ENCODE measurements at regions not wholly inside any gene's neighbourhood (a gene's known extent, or its start where the extent isn't known, plus 50 kb on each side); places are given as distances from the start of the nearest gene placed in this dataset.

DNA sequence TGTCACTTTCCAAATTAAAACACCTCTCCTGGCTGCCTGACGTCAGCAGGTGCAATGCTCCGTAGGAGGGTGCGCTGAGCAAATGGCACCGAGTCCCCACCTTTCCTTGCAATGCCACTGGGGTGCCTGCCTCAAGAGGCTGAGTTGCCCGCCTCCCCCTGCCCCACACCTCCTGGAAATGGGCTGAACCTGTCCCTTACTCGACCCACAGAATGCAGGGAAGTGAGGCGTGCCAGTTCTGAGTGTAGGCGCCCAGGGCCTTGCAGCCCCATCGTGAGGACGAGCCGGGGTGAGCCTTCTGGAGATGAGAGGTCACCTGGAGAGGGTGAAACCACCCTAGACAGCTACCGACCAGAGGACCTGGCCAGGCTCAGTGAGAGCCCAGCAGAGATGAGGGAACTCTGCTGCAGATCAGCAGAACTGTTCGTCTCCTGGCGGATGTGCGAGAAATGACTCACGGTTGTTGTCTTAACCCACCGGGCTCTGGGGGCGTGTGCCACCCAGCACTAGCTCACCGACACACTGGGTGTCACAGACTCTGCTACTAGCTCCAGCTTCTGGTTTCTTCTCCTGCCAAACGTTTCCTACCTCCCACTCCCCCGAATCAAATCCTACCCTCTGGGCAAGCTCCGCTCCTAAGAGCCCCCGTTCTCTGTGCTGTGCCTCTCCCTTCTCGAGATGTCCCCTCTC, 168.7 kb upstream of the HDAC4 start:
- DNase-seq (ENCODE audit: extremely low read depth, low read depth) = no peak

DNA sequence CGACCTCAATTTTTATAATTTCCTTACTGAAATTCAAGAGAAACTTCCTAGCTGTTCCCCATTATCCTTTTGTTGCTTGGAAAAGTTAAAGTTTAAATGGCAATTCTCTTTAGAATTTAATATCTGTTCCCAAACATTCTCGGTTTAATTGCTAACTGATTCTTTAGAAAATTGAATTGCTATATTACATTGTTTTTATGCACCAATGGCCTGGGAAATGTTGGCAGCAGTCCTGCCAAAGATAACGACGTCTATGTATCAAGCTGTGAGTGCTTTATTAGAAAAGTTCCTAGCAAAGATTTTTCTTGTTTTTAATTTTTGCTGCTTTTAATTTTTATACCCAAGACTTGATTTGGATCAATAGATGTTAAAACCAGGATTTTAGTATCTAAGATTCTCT, 167.8 kb upstream of the HDAC4 start:
- no peak for DNase-seq (ENCODE audit: extremely low read depth, low read depth)

DNA sequence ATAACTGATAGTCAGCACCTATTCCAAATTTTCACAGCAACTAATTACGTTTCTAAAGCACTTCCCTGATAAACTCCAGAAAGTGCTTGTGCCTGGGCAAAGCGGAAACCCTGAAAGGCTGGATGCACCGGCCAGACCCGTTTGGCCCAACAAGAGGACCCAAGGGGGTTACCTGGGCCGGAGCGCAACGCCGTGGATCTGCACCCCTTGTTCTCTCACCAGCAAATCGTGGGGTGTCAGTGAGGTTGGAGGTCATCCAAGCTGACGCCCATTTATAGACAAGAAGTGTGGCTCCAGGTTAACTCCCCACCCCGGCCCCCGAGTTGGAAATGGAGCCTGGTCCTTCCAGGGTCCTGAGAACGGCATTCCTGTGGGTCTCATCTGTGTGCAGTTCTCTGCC, 167.0 kb upstream of the HDAC4 start:
- DNase-seq (ENCODE audit: extremely low read depth, low read depth) = no peak

DNA sequence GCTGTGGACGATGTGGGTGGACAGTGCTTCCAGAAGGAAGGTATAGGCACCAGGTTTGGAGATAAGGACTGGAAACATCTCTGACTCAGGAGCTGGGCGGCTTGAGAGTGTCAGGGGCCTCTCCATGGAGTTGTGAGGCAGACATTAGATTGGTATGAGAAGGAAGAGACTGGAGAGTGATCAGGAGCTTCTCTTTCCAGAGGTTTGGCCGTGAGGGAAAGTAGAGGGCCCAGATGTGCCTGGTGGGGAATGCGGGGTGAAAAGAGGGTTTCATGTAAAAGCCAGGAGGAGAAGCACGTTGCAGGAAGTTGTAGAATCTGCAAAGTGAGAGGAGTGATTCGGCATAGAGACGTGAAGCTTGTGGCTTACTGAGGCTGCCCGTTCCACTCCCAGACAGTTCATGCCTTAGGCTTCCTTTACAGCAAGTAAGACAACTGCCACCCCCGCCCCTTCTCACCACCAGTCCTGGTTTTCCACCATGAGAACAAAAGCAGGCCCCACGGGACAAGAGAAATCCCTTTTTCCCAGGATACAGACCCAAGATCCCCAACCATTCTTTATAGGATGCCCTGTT, 166.3 kb upstream of the HDAC4 start:
- DNase-seq (ENCODE audit: extremely low read depth, low read depth) = no peak

DNA sequence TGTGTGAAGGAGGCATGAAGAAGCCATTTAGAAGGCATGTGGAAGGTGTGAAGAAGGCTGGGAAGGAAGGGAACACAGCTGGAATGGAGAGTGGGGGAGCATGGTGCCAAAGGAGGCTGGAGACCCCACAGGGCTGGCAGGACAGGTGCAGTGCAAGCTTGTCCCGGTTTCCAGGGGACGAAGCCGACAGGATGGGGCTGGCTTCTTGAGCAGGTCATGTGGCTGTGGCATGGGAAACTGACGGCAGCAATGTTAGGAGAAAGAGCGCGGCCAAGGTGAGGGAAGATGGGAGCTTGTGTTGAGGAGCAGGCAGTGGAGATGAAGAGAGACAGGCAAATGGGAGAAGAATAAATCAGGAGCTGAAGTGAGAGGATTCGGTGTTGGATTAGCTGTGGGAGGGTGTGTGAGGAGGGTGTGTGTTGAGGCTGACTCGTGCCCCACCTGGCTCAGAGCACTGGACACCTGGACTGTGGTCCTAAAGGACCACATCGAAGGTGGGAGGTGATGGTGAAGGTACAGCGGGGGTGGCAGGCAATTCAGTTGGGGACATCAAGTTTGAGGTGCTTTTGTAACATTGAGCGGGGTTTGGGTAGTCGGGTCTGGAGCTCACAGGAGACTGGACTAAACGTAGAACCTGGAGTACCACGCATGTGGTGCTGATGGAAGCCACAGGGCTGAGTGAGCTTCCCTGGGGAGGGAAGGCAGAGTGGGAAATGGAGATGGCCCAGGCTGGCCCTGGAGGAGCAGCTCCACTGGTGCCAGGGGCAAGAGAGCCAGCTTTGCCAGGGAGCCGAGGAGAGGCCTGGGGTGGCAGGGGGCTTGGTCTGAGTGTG, 165.6 kb upstream of the HDAC4 start:
- DNase-seq (ENCODE audit: extremely low read depth, low read depth) = no peak

DNA sequence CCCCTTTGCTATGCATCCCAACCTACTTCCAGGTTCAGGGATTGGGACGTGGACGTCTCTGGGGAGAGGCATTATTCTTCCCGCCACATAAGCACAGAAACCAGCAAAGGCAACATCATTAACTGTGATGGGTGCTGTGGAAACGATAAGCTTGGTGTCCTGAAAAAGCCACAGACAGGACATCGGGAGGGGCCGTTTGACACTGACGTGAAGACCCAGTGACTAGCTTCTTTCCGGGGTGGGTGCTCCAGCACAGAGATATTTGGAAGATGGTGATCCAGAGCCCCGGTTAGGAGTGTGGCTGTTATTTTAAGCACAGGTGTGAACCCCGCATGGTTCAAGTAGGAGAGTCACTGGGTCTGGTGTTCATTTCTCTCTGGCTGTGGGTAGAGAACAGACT, 163.8 kb upstream of the HDAC4 start:
- DNase-seq (ENCODE audit: extremely low read depth, low read depth) = no peak

DNA sequence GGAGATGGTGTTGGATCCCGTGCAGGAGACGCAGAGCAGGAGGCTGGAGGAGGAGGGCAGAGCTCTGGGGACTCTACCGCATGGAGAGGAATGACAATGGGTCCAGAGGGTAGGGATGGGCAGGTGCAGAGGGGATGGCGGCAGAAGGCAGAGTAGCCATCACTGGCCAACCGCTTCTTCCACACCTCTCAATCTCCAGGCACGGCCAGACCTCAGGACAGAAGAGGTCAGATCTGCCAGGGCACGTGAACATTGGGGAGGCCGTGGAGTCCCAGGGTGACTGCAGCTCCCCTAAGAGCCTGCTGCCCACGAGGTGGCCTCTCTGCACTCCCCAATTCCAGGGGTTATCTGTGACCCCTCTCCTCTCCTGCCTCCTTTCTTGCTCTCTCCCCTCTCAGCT, 162.7 kb upstream of the HDAC4 start:
- no peak for DNase-seq (ENCODE audit: extremely low read depth, low read depth)

DNA sequence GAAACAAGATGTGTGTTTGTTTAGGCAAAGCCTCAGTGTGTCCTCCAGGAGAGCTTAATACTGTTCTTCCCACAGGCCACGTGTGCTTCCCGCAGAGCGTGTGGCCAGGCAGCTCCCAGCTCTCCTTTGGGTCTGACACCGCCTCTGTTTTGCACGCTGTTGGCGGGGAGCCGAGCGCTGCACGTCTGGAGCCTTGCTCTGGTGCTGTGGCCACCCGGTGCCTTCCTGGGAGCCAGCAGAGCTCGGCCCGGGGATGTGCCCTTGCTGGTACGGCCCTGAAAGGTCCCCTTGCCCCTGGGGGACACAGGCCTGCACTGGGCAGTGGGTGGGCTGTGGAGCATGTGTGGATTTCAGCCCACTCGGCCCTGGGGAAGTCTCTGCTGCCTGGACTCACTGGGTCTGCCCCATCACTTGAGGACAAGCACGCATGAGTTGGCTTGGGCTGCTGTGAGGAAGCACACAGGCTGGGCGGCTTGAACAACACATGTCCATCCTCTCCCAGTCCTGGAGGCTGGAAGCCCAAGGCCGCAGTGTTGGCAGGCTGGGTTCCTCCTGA, 160.7 kb upstream of the HDAC4 start:
- no peak for DNase-seq (ENCODE audit: extremely low read depth, low read depth)

DNA sequence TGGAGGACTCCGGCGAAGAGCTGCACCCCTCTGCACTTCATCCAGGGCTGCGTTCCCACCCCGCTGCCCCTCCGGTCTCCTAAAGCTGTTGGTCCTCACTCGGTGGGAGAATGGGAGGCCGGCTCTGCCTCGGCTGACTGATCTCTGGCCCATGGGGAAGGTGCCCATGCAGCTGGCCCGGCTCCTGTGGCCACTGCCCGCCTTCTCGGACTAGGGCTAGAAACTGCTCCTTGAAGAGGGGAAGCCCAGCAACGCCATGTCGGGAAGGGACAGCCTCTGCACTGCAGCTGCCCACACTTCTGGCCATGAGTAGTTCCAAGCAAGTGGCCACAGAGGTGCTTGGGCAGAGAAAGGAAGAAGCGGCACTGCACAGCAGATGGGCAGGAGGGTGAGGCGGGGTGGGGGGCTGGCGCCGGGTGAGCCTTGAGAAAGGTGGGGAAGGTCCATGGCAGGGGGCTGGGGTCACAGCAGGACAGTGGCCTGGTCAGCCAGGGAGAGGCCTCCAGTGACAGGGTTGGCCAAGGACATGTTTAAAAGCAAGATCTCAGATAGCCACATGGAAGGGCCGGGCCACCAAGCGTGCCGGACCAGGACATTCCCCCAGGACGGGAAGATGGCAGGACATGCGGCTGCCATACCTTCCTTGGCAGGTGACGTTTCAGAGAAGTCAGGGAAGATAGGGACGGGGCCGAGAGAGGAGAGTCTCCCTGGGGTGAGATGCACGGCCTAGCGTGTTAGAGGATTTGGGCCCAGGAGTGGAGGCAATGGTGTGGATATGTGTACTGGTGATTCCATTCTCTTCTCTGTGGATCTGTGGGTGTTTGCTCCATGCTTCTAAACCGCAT, 158.8 kb upstream of the HDAC4 start:
- no peak for DNase-seq (ENCODE audit: extremely low read depth, low read depth)

DNA sequence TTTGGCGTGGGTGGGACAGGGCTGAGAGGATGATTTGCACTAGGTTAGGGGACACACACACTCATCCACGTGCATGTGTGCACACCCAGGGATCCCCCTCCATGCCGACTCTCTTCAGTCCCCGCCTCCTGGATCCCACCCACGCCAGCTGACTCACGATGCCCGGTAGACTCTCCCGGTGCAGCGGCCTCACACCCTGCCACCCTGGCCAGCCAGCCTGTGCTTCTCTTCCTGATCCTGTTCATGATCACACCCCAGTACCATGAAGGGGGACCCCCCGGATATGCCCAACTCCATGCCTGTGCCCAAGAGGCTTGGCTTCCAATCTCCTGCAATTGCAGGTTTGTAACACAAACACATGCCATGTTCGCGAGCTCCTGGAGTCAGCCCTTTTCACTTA, 157.8 kb upstream of the HDAC4 start:
- DNase-seq (ENCODE audit: extremely low read depth, low read depth) = no peak

DNA sequence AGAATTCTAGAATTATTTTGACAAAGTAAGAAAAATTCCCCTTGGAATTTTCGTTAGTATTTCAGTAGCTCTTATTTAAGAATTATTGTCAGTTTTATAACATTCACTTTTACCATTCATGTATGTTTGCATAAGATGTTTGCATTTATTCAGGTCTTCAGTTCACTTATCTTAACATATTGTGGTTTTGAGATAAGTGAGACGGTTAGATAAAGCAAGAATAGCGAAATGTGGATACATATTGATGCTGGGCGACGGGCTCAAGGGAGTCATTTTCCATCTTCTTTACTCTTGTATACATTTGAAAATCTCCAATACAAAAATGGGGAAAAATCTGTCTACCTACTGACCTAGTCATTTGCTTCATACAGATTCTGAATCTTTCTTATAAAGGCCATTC, 156.7 kb upstream of the HDAC4 start:
- DNase-seq (ENCODE audit: extremely low read depth, low read depth) = no peak

DNA sequence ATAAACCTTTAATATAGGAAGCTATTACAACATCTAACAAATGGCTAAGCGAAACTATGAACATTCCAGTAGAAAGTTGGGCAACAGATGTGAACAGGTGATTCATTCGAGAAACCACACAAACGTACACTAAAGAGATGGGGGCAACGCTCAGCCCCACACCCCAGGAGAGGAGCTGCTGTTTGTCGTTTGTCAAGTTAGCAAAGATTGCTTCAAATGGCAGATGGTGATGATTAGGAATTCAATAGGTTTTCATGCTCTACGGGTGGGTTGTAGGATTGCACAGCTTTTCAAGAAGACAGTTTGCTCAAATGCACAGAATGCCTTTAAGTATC, 154.7 kb upstream of the HDAC4 start:
- DNase-seq (ENCODE audit: extremely low read depth, low read depth) = no peak

DNA sequence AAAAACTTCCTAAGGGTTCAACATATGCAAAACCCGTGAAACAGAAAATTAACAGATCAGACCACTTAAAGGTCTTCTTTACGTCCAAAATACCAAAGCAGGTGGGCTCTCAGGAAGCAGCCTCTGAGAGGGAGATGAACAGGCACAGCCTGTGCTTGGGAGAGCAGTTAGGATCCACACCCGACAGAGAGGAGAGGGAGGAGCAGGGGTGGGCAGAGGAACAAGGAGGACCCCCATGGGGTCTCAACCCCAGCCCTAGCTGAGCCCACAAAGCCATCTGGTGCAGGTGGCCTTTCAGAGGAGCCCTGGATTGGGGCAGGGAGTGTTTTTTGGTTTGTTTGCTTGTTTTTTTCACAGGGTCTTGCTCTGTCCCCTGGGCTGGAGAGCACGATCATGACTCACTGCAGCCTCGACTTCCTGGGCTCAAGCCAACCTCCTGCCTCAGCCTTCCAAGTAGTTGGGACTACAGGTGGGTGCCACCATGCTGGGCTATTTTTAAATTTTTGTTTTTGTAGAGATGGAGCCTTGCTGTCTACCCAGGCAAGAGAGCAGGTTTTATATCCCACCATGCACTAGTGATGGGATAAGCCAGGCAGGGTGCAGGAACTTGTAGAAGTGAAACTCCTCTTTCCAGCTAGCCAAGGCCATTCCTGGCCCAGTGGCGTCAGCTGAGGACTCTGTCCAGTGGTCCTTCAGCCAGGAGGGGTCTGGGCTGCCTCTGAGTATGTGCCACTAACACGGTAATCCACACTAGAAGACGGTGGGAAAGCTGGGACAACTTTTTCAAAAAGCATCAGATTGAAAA, 154.1 kb upstream of the HDAC4 start:
- DNase-seq (ENCODE audit: extremely low read depth, low read depth) = no peak

DNA sequence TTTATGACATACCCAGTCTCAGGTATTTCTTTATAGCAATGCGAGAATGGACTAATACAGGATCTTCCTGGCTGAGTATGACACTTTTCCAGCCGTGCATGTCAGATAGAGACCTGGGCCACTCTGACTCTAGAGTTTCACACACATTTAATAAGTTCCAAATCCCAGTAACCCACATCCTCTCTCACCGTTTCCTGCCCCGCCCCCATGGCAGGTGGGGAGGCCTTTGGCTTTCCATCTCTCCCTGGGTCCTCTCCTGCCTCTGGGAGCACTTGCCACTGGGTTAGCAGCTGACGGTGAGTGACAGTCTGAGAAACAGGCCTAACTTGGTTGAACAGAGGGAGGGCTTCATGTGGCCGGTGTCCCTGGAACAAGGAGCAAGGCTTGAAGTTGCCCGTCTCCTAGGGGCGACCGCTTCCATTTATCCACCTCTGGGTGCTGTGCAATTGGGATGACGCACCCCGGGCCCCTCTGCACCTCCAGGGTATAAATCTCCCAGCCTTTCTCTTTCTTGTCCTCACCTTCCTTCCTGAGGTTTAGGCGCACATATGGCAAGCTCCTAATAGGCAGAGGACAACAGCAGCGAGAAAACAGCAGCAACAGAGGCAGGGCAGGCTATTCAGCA, 152.7 kb upstream of the HDAC4 start:
- DNase-seq (ENCODE audit: extremely low read depth, low read depth) = no peak

DNA sequence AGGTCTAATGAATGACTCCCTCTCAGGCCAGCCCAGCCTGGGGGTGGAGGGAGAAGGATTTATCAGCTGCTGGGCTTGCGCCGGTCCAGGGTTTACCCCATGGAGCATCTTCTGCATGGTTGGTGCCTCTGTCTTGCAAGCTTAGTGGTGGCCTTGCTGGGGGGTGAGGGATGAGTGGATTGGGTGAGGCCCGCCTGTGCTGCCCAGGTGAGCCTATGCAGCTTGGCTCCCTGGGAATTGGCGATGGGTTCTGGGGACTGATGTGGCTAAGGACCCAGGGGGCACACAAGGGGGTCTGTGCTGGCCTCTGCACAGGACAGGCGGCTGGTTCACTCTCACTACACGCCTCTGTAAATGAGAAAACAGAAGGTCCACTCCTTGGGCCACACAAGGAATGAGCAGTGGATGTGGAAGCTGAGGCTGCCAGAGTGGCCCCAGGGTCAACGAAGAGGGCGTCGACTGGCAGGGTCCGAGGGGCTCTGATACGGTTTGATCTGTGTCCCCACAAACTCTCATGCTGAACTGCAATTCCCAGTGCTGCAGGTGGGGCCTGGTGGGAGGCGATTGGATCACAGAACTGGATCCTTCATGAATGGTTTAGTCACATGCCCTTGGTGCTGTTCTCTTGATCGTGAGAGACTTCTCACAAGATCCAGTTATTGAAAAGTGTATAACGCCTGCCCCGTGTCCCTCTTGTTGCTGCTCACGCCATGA, 151.6 kb upstream of the HDAC4 start:
- no peak for DNase-seq (ENCODE audit: extremely low read depth, low read depth)

DNA sequence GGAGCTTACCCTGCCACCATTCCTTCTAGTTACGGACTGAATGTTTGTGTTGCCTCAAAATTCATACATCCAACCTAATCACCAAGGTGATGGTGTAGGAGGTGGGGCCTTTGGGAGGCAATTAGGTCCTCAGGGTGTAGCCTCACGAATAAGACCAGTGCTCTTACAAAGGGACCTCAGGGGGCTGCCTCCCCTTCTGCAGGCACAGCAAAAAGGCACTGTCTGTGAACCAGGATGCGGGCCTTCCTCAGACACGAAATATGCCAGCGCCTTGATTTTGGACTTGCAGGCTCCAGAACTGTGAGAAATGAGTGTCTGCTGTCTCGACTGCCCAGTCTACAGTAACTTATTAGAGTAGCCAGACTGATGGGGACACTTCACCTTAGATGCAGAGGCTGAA, 150.4 kb upstream of the HDAC4 start:
- no peak for DNase-seq (ENCODE audit: extremely low read depth, low read depth)

DNA sequence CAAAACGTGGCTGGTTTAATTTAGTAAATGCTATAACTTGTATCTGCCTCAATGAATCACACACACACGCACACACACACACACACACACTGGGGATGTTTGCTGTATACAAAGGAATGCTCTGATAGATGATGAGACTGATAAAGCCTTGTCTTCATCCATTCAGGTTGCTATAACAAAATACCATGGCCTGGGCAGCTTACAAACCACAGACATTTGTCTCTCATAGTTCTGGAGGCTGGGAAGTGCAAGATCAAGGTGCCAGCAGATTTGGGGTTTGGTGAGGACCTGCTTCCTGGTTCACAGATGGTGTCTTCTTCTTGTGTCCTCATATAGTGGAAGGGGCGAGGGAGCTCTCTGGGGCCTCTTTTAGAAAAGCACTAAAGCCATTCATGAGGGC, 149.5 kb upstream of the HDAC4 start:
- no peak for DNase-seq (ENCODE audit: extremely low read depth, low read depth)

DNA sequence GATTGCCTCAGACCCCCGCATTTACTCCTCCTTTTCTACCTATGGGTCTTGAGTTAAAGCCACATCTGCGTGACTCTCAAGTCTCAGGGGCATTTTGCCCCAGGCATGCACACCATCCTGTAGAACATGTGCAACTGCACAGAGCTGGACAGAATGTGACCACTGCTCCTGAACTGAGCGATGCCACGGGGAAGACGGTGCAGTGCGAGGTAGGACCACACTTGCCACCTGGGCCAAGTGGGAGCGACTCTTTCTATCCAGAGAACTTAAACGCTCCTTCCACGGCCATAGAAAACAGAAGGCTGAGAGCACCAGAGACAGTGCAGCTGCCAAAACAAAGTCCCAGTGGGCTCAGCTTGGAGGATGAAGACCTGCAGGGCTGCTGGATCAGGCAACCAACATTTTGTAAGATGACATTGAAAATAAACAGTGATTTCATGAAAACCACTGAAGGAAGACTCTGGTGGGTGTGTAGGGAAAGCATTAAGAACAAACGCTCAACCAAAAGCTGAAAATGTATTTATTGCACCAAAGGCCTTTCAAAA, 149.0 kb upstream of the HDAC4 start:
- no peak for DNase-seq (ENCODE audit: extremely low read depth, low read depth)
